K562 (cell line): ENCODE measurements at regions not wholly inside any gene's neighbourhood (a gene's known extent, or its start where the extent isn't known, plus 50 kb on each side); places are given as distances from the start of the nearest gene placed in this dataset.

Experiments used
- CBX1 ChIP-seq: sonication (generic); IDR thresholded peaks from 2 replicates; pipeline ENCODE4 v1.6.1; 2016; ENCODE audit warnings: antibody characterized with exemption, low read depth, mild to moderate bottlenecking
- CHD2 ChIP-seq: IDR thresholded peaks from 2 replicates; pipeline ENCODE4 v1.6.1; 2011; ENCODE audit warnings: low read depth, low read length
- DACH1 ChIP-seq: fragments of 450-650 bp; IDR thresholded peaks from 2 replicates; pipeline ENCODE4 v1.6.1; 2018; ENCODE audit not compliant: partially characterized antibody
- FOXA3 ChIP-seq, 2 experiments: fragments of 450-650 bp in 1 of 2; sonication (generic) in 1 of 2; formaldehyde crosslinking; IDR thresholded peaks in 1 of 2; conservative IDR thresholded peaks in 1 of 2; 2 replicates each; pipeline versions ENCODE4 v1.4.0 to v1.8.0; 2020 to 2022; ENCODE audit warnings: mild to moderate bottlenecking in 2 of 2, missing genetic modification reagents in 1 of 2
- GATA2 ChIP-seq: sonication (generic); formaldehyde crosslinking; IDR thresholded peaks from 2 replicates; pipeline ENCODE4 v1.4.0; 2020; ENCODE audit warnings: mild to moderate bottlenecking, missing genetic modification reagents
- HDAC3 ChIP-seq: fragments of 450-650 bp; IDR thresholded peaks from 2 replicates; pipeline ENCODE4 v1.6.1; 2018; ENCODE audit warnings: borderline replicate concordance, mild to moderate bottlenecking, moderate library complexity; ENCODE audit not compliant: partially characterized antibody
- HDGF ChIP-seq: fragments of 450-650 bp; IDR thresholded peaks from 2 replicates; pipeline ENCODE4 v1.6.1; 2016
- HNRNPK ChIP-seq: fragments of 200-400 bp; formaldehyde crosslinking; IDR thresholded peaks from one replicate; pipeline ENCODE4 v1.6.1; 2018; ENCODE audit warnings: mild to moderate bottlenecking, low read depth, low read length; ENCODE audit not compliant: poor library complexity, severe bottlenecking
- KDM5B ChIP-seq: fragments of 200-600 bp; sonication (generic); IDR thresholded peaks from 2 replicates; pipeline ENCODE4 v1.6.1; 2012; ENCODE audit warnings: low read depth, mild to moderate bottlenecking, moderate library complexity, low read length, control low read depth, inconsistent platforms; ENCODE audit not compliant: insufficient replicate concordance
- KLF1 ChIP-seq: fragments of 450-650 bp; IDR thresholded peaks from 2 replicates; pipeline ENCODE4 v1.6.1; 2016; ENCODE audit warnings: missing genetic modification characterization, missing compliant biosample characterization
- KLF6 ChIP-seq: fragments of 250-450 bp; sonication (Bioruptor Pico); IDR thresholded peaks from 2 replicates; pipeline ENCODE4 v1.4.0; 2020; ENCODE audit warnings: mild to moderate bottlenecking, moderate library complexity, borderline replicate concordance
- MAFG ChIP-seq: fragments of 450-650 bp; conservative IDR thresholded peaks from 2 replicates; pipeline ENCODE4 v1.6.1; 2016; ENCODE audit warnings: missing genetic modification characterization, missing compliant biosample characterization
- MCM7 ChIP-seq, 2 experiments: fragments of 450-650 bp; IDR thresholded peaks; 2 replicates each; pipeline ENCODE4 v1.6.1; 2016 to 2018
- MED1 ChIP-seq: sonication (generic); formaldehyde crosslinking; IDR thresholded peaks from 2 replicates; pipeline ENCODE4 v1.8.1; 2023; ENCODE audit warnings: missing genetic modification reagents, borderline replicate concordance
- NCOR1 ChIP-seq: fragments of 450-650 bp; IDR thresholded peaks from 2 replicates; pipeline ENCODE4 v1.6.1; 2016; ENCODE audit warnings: mild to moderate bottlenecking, moderate library complexity
- PTRF ChIP-seq: fragments of 450-650 bp; IDR thresholded peaks from 2 replicates; pipeline ENCODE4 v1.6.1; 2016; ENCODE audit warnings: mild to moderate bottlenecking, missing genetic modification characterization, missing compliant biosample characterization
- RBM15 ChIP-seq: fragments of 200-400 bp; formaldehyde crosslinking; IDR thresholded peaks from 2 replicates; pipeline ENCODE4 v1.6.1; 2018; ENCODE audit warnings: mild to moderate bottlenecking, low read length, moderate library complexity; ENCODE audit not compliant: insufficient read depth
- RBM17 ChIP-seq: fragments of 200-400 bp; formaldehyde crosslinking; IDR thresholded peaks from 2 replicates; pipeline ENCODE4 v1.6.1; 2017; ENCODE audit warnings: low read depth, mild to moderate bottlenecking, low read length, borderline replicate concordance
- TCFL5 ChIP-seq: fragments of 250-450 bp; sonication (Bioruptor Pico); conservative IDR thresholded peaks from 2 replicates; pipeline ENCODE4 v1.6.1; 2021; ENCODE audit warnings: mild to moderate bottlenecking, moderate library complexity, matching md5 sums
- ZBED1 ChIP-seq: IDR thresholded peaks from 2 replicates; pipeline ENCODE4 v1.6.1; 2014
- ZNF121 ChIP-seq: sonication (generic); formaldehyde crosslinking; conservative IDR thresholded peaks from 2 replicates; pipeline ENCODE4 v1.8.0; 2022; ENCODE audit warnings: missing genetic modification reagents
- ZNF140 ChIP-seq: fragments of 250-450 bp; sonication (Bioruptor Pico); IDR thresholded peaks from 2 replicates; pipeline ENCODE4 v1.8.0; 2021; ENCODE audit warnings: moderate library complexity, mild to moderate bottlenecking, inconsistent platforms
- ZNF239 ChIP-seq: fragments of 250-450 bp; sonication (Bioruptor Pico); IDR thresholded peaks from 2 replicates; pipeline ENCODE4 v1.4.0; 2020; ENCODE audit warnings: mild to moderate bottlenecking
- ZNF253 ChIP-seq: fragments of 250-450 bp; sonication (Bioruptor Pico); conservative IDR thresholded peaks from 2 replicates; pipeline ENCODE4 v1.6.1; 2021; ENCODE audit warnings: mild to moderate bottlenecking
- ZNF695 ChIP-seq: fragments of 450-650 bp; formaldehyde crosslinking; IDR thresholded peaks from 2 replicates; pipeline ENCODE4 v1.4.0; 2020; ENCODE audit warnings: mild to moderate bottlenecking, moderate library complexity
- ZSCAN29 ChIP-seq: fragments of 450-650 bp; IDR thresholded peaks from 2 replicates; pipeline ENCODE4 v1.6.1; 2017
- TF ChIP-seq, protein P1 (sequence below), 2 experiments: fragments of 250-450 bp in 1 of 2; fragments of 450-650 bp in 1 of 2; sonication (Bioruptor Pico) in 1 of 2; IDR thresholded peaks; 2 replicates each; pipeline versions ENCODE4 v1.6.1 to v1.8.0; 2016 to 2021; ENCODE audit warnings: mild to moderate bottlenecking in 2 of 2, moderate library complexity in 2 of 2, missing compliant biosample characterization in 1 of 2, missing genetic modification characterization in 1 of 2
- TF ChIP-seq, protein P2 (sequence below): fragments of 200-800 bp; sonication (Bioruptor generic); IDR thresholded peaks from 2 replicates; pipeline ENCODE4 v1.6.1; 2017; ENCODE audit warnings: missing genetic modification characterization, missing compliant biosample characterization
- TF ChIP-seq, protein P3 (sequence below): fragments of 450-650 bp; conservative IDR thresholded peaks from 2 replicates; pipeline ENCODE4 v1.6.1; 2016; ENCODE audit warnings: missing genetic modification characterization, low read depth, mild to moderate bottlenecking, missing compliant biosample characterization, moderate library complexity

DNA sequence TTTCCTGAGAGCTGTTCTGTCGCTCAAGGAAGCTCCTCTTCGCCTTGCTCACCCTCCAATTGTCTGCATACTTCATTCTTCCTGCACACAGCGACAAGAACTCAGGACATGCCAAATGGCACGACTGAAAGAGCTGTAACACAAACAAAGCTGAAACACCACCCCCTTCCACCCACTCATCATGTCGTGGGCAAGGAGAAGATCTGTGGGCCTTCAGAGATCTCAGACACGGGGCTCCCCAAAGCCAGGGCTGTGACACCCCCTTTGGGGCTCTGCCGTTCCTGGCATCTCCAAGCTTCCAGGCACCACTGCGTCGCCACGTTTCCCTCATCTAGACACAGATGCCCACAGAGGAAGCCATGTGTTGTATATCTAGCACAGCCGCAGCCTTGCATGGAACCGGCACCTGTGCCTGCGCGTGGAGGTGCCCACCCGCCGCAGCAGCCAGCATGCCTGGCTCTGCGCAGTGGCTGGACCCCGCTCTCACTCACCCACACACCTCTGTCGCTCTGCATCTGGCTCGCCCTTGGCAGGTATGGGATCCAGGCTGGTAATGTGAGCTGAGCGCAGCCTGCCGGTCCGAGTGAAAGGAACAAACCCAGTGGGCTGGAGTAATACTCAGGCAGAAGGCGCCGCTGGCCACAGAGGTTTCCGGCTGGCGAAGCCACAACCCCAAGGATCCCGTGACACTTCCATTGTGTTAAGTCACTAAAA lies 676.4 kb upstream of the INTU start (continued):
- TF ChIP-seq HDAC3 = no peak
- TF ChIP-seq MCM7 (IDR thresholded peaks at IDR 0.05) = no peak
- TF ChIP-seq RBM17 = no peak
- TF ChIP-seq ZNF140 (CRISPR knock-in tag) = no peak
- TF ChIP-seq, protein P1, sequence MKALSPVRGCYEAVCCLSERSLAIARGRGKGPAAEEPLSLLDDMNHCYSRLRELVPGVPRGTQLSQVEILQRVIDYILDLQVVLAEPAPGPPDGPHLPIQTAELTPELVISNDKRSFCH (CRISPR knock-in tag; IDR thresholded peaks at IDR 0.05) = no peak
- TF ChIP-seq, protein P1 (tag; IDR thresholded peaks at IDR 0.05) = no peak
- TF ChIP-seq HDGF = 0 out of 2 replicates have a peak, but pooled peaks have one; percentile 61
- no peak for TF ChIP-seq FOXA3 (CRISPR knock-in tag; conservative IDR thresholded peaks at IDR 0.05 in 1 of 2, IDR thresholded peaks at IDR 0.05 in 1 of 2)
- no peak for TF ChIP-seq DACH1
- TF ChIP-seq CBX1 = no peak
- TF ChIP-seq ZNF239 (CRISPR knock-in tag) = no peak; the same call in 1 of the 2 replicates
- no peak for TF ChIP-seq TCFL5 (CRISPR knock-in tag)
- no peak for TF ChIP-seq CHD2
- TF ChIP-seq ZSCAN29 = no peak
- no peak for TF ChIP-seq KLF1 (tag)
- no peak for TF ChIP-seq KDM5B
- TF ChIP-seq KLF6 (CRISPR knock-in tag) = no peak
- no peak for TF ChIP-seq HNRNPK
- TF ChIP-seq ZNF121 = no peak
- TF ChIP-seq, protein P2, sequence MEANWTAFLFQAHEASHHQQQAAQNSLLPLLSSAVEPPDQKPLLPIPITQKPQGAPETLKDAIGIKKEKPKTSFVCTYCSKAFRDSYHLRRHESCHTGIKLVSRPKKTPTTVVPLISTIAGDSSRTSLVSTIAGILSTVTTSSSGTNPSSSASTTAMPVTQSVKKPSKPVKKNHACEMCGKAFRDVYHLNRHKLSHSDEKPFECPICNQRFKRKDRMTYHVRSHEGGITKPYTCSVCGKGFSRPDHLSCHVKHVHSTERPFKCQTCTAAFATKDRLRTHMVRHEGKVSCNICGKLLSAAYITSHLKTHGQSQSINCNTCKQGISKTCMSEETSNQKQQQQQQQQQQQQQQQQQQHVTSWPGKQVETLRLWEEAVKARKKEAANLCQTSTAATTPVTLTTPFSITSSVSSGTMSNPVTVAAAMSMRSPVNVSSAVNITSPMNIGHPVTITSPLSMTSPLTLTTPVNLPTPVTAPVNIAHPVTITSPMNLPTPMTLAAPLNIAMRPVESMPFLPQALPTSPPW (CRISPR knock-in tag) = no peak
- TF ChIP-seq NCOR1 = no peak
- TF ChIP-seq MED1 = no peak
- TF ChIP-seq GATA2 (CRISPR knock-in tag) = no peak
- no peak; the same call in 1 of the 2 replicates for TF ChIP-seq MAFG (tag)
- no peak for TF ChIP-seq ZNF253 (CRISPR knock-in tag)
- TF ChIP-seq RBM15 = no peak
- peak; percentile 5; the same call in 1 of the 2 replicates for TF ChIP-seq ZBED1
- TF ChIP-seq, protein P3, sequence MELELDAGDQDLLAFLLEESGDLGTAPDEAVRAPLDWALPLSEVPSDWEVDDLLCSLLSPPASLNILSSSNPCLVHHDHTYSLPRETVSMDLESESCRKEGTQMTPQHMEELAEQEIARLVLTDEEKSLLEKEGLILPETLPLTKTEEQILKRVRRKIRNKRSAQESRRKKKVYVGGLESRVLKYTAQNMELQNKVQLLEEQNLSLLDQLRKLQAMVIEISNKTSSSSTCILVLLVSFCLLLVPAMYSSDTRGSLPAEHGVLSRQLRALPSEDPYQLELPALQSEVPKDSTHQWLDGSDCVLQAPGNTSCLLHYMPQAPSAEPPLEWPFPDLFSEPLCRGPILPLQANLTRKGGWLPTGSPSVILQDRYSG (tag) = no peak
- no peak for TF ChIP-seq PTRF (tag)
- TF ChIP-seq ZNF695 = no peak
